GM12892 (cell line): ENCODE measurements at regions not wholly inside any gene's neighbourhood (a gene's known extent, or its start where the extent isn't known, plus 50 kb on each side); places are given as distances from the start of the nearest gene placed in this dataset.

ENCODE experiments used
- DNase-seq: peaks from one replicate; pipeline ENCODE4 v3.0.0; 2011; ENCODE audit not compliant: insufficient read length
- FAIRE-seq: peaks from 2 replicates; lab custom pipeline; 2011; peaks lifted over from hg19 to GRCh38; lab: Jason Lieb, UNC
- POLR2A ChIP-seq: IDR thresholded peaks from 2 replicates; pipeline ENCODE4 v1.6.1; 2011; ENCODE audit warnings: low read depth, low read length, control low read depth
- POLR2AphosphoS5 ChIP-seq: IDR thresholded peaks from 2 replicates; pipeline ENCODE4 v1.6.1; 2011; ENCODE audit warnings: low read depth, low read length, control low read depth
- TAF1 ChIP-seq: IDR thresholded peaks from 2 replicates; pipeline ENCODE4 v1.6.1; 2011; ENCODE audit warnings: low read depth, mild to moderate bottlenecking, control low read depth, low read length, borderline replicate concordance

DNA sequence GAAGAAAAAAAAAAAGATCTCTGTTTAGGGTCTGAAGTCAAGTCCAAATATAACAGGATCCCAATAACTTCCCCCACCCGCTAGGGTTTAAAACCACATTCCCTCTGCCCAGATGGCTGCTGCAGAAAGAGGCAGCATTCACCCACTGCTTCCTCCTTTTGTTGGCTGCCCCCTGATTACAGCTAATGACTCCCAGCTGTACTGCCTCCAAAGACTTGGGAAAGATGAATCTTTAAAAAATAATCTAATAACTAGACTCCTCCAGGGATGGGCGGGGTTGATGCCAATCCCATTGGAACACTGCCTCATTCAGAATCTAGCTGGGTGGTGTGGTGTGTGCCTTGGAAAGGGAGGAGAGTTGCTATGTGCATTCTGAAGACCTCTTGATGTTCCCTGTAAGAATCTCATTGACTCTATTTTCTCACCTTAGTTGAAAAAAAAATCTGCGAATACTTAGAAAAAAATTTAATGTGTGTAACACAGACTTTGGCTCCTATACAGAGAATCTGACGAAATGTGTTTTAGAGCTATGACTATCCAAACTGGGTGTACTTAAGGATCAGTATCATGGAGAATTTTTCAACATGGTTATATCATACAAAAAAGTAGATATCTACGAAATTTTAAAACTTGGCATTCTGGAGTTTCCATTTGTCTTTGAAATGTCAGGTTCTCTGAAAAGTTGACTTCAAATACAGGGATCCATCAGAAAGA is 174.0 kb downstream of the RNF144B start:
- no peak for TF ChIP-seq POLR2A
- no peak for TF ChIP-seq TAF1
- TF ChIP-seq POLR2AphosphoS5, result no peak
- FAIRE-seq (no peak), DNase-seq (no peak)

DNA sequence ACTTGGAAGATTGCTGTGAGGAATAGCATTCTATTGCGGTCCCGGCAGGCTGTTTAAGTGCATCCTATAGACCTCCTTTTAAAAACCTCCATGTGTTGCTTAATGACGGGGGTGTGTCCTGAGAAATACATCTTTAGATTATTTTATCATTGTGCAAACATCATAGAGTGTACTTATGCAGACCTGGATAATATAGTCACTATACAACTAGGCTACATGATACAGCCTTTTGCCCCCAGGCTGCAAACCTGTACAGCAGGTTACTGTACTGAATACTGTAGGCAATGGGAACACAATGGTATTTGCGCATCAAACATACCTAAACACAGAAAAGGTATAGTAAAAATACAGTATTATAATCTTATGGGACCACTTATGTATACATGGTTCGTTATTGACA is 175.6 kb downstream of the RNF144B start:
- DNase-seq, result no peak
- FAIRE-seq, result no peak
- TF ChIP-seq POLR2A (no peak), POLR2AphosphoS5 (no peak), TAF1 (no peak)

DNA sequence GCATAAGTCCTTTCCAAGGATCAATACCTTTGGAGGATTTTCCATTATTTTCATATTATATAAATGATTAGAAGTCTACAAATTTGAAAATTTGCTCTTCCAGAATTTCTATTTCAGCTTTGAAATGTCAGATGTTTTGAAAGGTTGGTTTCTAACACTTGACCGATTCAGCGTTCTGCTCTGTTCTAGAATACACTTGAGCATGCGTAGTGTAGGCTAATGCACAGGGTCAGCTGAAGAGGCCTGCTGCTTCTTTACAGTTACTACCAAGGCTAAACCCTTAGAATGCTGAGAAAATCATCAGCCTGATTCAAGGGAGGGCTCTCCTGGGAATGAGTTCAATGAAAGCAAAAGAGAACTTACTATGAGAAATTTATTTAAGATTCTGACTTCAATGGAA is 177.6 kb downstream of the RNF144B start:
- TF ChIP-seq POLR2AphosphoS5, result no peak
- no peak for TF ChIP-seq POLR2A
- no peak for TF ChIP-seq TAF1
- DNase-seq, result no peak
- no peak for FAIRE-seq

DNA sequence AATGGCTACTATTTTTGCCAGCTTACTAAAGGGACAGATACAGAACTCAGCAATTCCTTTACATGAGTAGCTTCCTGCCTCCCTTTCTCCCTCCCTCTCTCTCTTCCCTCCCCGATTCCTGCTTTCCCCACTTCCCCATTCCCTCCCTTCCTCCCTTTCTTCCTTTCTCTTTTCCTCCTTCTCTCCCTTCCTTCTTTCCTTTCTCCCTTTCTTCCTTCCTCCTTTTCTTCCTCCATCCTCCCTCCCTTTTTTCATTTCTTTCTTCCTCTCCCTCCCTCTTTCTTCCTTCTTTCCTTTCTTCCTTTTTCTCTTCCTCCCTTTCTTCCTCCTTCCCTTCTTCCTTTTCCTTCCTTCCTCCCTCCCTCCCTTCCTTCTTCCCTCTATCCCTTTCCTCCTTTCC is 178.1 kb downstream of the RNF144B start:
- FAIRE-seq, result no peak
- TF ChIP-seq POLR2AphosphoS5 (no peak), TAF1 (no peak), POLR2A (no peak)

DNA sequence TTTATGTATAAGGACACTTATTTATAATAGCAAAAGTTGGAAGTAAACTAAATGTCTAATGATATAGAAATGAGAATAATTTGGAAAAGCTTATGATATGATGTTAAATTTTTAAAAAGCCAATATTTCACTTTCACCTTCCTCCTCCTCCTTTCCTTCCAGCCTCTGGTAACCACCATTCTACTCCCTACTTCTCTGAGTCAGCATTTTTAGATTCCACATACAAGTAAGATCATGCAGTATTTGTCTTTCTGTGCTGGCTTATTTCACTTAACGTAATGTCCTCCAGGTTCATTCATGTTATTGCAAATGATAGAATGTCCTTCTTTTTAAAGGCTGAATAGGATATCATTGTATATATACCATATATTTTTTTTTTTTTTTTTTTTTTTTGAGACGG is 180.2 kb downstream of the RNF144B start:
- DNase-seq (no peak), FAIRE-seq (no peak)
- no peak for TF ChIP-seq TAF1
- no peak for TF ChIP-seq POLR2A
- TF ChIP-seq POLR2AphosphoS5, result no peak

More for the DNA sequence above, 178.1 kb downstream of the RNF144B start:
- DNase-seq, result no peak

DNA sequence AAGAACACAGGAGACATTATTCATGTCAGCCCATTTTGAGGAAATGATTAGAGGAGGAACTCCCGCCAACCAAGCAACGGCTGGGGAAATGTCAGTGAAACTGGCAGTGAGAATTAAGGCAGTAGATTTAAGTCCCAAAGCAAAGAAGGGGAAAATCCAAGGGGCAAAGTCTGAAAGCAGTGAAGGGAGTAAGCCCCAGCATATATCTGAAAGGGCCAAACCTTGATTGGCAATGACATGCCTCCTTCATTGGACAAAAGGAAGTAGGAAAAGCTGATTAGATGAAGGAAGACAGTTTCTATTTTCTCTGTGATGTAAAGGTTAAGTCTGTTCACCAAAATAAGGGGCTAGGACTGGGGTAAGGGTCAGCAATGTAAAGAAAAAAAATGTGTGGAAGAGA is 190.3 kb downstream of the RNF144B start:
- DNase-seq, result no peak
- no peak for FAIRE-seq
- TF ChIP-seq POLR2A, result no peak
- TF ChIP-seq POLR2AphosphoS5, result no peak
- no peak for TF ChIP-seq TAF1

DNA sequence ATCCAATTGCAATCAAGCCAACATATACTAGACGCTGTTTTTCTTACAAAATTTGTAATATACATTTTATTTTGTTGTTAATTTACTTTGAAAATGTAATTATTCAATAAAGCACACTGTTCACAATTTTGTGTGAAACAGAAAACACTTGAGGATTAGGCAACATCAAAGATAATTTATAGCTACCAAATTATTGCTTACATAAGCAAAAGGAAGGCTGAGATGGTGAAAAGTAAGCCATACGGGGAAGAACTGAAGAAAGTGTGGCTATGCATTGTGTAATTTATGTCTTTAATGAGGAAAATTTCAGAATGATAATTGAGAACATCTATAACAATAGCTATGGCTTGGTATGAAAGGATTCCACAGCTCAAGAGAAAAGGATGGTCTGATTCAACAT is 192.0 kb downstream of the RNF144B start:
- no peak for TF ChIP-seq POLR2A
- TF ChIP-seq POLR2AphosphoS5, result no peak
- TF ChIP-seq TAF1, result no peak
- DNase-seq (no peak), FAIRE-seq (no peak)

DNA sequence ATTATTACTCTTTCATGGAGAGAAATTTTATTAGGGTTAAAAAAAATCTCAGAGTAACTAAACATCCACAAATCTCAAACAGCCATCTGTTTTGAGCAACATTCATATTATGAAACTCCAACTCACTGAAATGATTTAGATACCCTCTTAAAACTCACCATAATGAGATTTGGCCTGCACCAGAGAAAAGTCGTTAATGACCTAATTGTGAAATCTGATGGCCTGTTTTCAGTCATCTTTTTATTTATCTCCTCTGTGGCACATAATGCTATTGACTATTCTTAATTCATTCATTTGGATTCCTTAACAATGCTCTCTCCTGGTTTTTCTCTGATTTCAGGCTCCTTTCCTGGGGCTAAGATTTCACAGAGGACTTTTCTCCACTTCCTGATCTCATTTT is 192.7 kb downstream of the RNF144B start:
- no peak for TF ChIP-seq TAF1
- TF ChIP-seq POLR2AphosphoS5, result no peak
- no peak for TF ChIP-seq POLR2A
- no peak for DNase-seq
- FAIRE-seq, result no peak

DNA sequence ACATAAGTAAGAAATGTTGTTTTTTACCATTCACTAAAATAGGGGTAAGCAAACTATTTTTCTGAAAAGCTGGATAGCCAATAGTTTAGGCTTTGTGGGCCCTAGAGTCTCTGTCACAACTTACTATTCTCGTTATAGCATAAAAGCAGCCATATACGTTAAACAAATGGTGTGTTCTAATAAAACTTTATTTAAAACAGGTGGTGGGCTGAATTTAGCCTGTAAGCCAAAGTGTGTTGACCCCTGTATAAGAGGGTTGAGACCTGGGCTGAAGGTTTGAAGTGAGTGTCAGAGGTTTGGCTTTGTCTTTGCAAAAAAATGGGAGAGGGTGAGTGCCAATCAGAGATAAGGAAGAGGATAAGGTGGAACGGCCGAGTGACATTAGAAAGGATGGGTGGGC is 197.2 kb downstream of the RNF144B start:
- TF ChIP-seq POLR2AphosphoS5 (no peak), POLR2A (no peak), TAF1 (no peak)
- DNase-seq, result no peak
- FAIRE-seq, result no peak

DNA sequence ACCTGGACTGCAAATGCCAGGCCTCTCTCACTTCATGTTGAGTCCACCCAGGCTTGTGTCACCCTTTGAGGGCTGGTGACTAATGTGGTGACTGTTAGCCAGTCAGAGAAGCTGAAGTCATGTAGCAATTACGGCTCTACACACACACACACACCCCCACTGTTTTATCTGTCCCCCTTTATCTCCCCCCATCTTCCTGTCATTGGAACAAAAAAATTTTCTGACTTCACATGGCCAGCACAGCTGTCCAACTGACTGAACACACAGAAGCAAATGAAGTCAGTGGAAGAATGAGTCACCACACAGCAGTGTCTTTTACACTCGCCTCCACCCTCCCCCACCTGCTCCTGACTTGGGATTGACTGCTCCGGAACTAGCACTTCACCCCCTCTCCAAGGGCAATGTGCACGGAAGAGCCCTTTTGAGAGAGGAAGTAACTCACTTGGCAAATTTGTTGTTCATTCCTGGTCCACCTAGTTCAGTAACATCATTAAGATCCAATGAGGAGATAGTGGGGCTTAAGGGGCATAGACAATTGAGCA is 198.0 kb downstream of the RNF144B start:
- FAIRE-seq, result no peak
- TF ChIP-seq POLR2AphosphoS5, result no peak
- no peak for TF ChIP-seq POLR2A
- no peak for DNase-seq

DNA sequence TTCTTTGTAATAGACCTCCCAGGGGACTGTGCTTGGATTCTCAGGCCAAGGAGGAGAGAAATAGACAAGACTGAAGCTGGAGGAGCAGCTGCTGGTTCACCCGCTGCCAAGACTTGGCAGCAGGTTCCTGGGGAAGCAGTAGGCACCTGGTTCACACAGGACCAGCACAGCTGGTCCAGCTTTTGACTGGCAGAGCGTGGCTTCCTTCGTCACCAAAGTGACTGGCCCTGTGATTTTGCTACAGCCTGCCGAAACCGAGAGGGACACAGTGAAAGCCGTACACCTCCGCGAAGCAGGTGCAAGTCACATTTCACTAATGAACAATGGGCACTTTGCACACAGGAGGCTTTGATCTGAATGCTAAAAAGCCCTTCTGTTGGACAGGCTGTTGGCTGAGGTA is 199.0 kb downstream of the RNF144B start:
- TF ChIP-seq POLR2AphosphoS5 (no peak), TAF1 (no peak), POLR2A (no peak)
- DNase-seq (no peak), FAIRE-seq (no peak)
